MM.1S (cell line): ENCODE measurements at regions not wholly inside any gene's neighbourhood (a gene's known extent, or its start where the extent isn't known, plus 50 kb on each side); places are given as distances from the start of the nearest gene placed in this dataset.

ENCODE experiments used
- CTCF ChIP-seq: fragments of 300-600 bp; sonication (generic); IDR thresholded peaks from 2 replicates; pipeline ENCODE4 v1.5.1; 2016; ENCODE audit warnings: antibody characterized with exemption, low read length, mixed read lengths
- EZH2 ChIP-seq: fragments of 300-600 bp; sonication (generic); optimal IDR thresholded peaks from 2 replicates; pipeline ENCODE3; 2017; ENCODE audit warnings: low read depth, mild to moderate bottlenecking, antibody characterized with exemption, low read length, mixed read lengths

DNA sequence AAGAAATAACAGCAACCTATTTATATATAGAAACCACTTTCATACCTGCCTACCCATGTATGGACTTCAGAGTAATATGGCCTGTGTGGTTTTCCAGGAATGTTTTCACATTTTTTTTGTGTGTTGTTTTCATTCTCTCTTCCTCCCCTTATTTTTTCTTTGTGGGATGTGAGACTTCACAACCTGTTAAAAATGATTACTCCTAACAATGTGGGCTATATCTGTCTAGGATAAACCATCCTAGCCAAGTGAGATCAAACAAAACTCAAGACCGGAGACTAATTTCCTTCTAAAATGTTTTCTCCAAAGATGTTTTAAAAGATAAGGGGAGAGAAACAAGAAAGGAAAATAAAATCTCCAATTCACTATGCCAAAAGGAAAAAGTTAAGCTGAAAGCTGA, 106.1 kb upstream of the DIPK2B start:
- TF ChIP-seq CTCF (no peak), EZH2 (no peak)
